Osteoblast (primary cell): ENCODE measurements at regions not wholly inside any gene's neighbourhood (a gene's known extent, or its start where the extent isn't known, plus 50 kb on each side); places are given as distances from the start of the nearest gene placed in this dataset.

Source experiments
- DNase-seq: peaks from one replicate; pipeline ENCODE4 v3.0.0; 2011; ENCODE audit warnings: low spot score, mixed read lengths; ENCODE audit not compliant: insufficient read length; ENCODE audit errors: missing footprints
- H2AFZ ChIP-seq: 2 replicates; pipeline ENCODE4 v1.6.0; 2011; ENCODE audit warnings: mild to moderate bottlenecking, low read length
- H3K27ac ChIP-seq: 2 replicates; pipeline ENCODE4 v1.5.1; 2011; ENCODE audit warnings: mild to moderate bottlenecking, low read depth, low read length, moderate library complexity
- H3K27me3 ChIP-seq: 2 replicates; pipeline ENCODE4 v1.6.0; 2012; ENCODE audit warnings: mild to moderate bottlenecking, control low read depth, inconsistent platforms, low read length, moderate library complexity; ENCODE audit not compliant: insufficient read depth
- H3K36me3 ChIP-seq: 2 replicates; pipeline ENCODE4 v1.5.1; 2011; ENCODE audit warnings: mild to moderate bottlenecking, low read length, control low read depth, moderate library complexity; ENCODE audit not compliant: insufficient read depth
- H3K4me1 ChIP-seq: 2 replicates; pipeline ENCODE4 v1.5.1; 2011; ENCODE audit warnings: mild to moderate bottlenecking, low read length, control low read depth, moderate library complexity; ENCODE audit not compliant: insufficient read depth
- H3K4me2 ChIP-seq: 2 replicates; pipeline ENCODE4 v1.6.0; 2011; ENCODE audit warnings: mild to moderate bottlenecking, low read length; ENCODE audit not compliant: insufficient read depth
- H3K4me3 ChIP-seq: fragments of 200-600 bp; sonication (generic); 3 replicates; pipeline ENCODE4 v1.5.1; 2012; ENCODE audit warnings: mild to moderate bottlenecking, low read length, inconsistent platforms; ENCODE audit not compliant: insufficient read depth
- H3K79me2 ChIP-seq: 2 replicates; pipeline ENCODE4 v1.6.0; 2012; ENCODE audit warnings: mild to moderate bottlenecking, low read length, control low read depth, inconsistent platforms; ENCODE audit not compliant: insufficient read depth
- H3K9me3 ChIP-seq: 2 replicates; pipeline ENCODE4 v1.5.1; 2011; ENCODE audit warnings: low read depth, low read length, control low read depth
- H4K20me1 ChIP-seq: 2 replicates; pipeline ENCODE4 v1.6.0; 2012; ENCODE audit warnings: mild to moderate bottlenecking, low read length, control low read depth; ENCODE audit not compliant: insufficient read depth
- TF ChIP-seq, protein P1 (sequence below): IDR thresholded peaks from 2 replicates; pipeline ENCODE4 v1.5.1; 2011; ENCODE audit warnings: mild to moderate bottlenecking, low read depth, low read length, moderate library complexity; ENCODE audit errors: extremely low read depth

DNA sequence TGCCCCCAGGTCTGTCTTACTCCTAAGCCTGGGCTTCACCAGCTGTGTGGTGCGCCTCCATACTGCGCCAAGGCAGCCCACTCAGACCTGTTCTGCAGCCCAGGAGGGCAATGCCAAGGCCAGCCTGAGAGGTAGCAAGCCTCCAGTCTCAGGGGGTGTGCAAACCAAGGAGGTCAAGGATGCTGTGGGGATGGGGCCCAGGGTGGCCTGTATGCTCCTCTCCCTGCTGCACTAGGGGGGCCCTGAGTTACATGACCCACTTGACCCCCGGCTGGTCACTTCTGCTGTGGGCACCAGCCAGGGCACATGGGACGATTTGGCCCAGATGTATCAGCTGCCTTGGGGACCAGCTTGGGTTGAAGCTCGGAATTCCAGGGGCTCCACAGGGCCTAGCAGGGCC, 70.0 kb upstream of the SLC6A6 start:
- TF ChIP-seq, protein P1, sequence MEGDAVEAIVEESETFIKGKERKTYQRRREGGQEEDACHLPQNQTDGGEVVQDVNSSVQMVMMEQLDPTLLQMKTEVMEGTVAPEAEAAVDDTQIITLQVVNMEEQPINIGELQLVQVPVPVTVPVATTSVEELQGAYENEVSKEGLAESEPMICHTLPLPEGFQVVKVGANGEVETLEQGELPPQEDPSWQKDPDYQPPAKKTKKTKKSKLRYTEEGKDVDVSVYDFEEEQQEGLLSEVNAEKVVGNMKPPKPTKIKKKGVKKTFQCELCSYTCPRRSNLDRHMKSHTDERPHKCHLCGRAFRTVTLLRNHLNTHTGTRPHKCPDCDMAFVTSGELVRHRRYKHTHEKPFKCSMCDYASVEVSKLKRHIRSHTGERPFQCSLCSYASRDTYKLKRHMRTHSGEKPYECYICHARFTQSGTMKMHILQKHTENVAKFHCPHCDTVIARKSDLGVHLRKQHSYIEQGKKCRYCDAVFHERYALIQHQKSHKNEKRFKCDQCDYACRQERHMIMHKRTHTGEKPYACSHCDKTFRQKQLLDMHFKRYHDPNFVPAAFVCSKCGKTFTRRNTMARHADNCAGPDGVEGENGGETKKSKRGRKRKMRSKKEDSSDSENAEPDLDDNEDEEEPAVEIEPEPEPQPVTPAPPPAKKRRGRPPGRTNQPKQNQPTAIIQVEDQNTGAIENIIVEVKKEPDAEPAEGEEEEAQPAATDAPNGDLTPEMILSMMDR = no peak
- Histone ChIP-seq H3K79me2 (no peaks in the 10 kb centered on the region), H4K20me1 (no peaks in the 10 kb centered on the region), H3K9me3 (no peaks in the 10 kb centered on the region), H3K27me3 (peaks cover 9% of the 10 kb centered on the region), H3K36me3 (no peaks in the 10 kb centered on the region), H3K4me3 (no peak overlapping the region), H2AFZ (no peak overlapping the region), H3K4me2 (no peak overlapping the region), H3K4me1 (peaks cover 3% of the 10 kb centered on the region), H3K27ac (no peak overlapping the region)
- DNase-seq = no peak

DNA sequence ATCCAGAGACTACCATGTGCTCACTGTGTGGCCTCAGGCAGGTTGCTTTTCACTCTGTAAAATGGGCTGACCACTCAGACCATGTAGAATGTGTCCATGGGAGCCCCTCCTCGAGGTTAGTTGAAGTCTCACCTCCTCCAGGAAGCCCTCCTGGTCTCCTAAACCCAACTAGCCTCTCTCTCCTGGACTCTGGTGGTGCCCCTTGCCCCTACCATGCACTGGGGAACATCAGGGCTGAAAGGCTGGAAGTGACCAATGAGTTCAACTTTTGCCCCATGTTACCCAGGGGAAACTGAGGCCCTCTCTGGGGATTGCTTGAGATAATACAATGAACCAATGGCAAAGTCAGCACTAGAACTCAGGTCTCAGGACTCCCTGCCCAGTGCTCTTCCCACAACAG, 69.2 kb upstream of the SLC6A6 start:
- H3K9me3 ChIP-seq = no peaks in the 10 kb centered on the region
- H2AFZ ChIP-seq = no peak overlapping the region
- H3K79me2 ChIP-seq = no peaks in the 10 kb centered on the region
- TF ChIP-seq, protein P1 = no peak
- H3K27me3 ChIP-seq = peaks cover 14% of the 10 kb centered on the region
- H3K4me3 ChIP-seq = no peak overlapping the region
- no peak for DNase-seq
- no peak overlapping the region for H3K4me2 ChIP-seq
- no peaks in the 10 kb centered on the region for H4K20me1 ChIP-seq
- H3K36me3 ChIP-seq = no peaks in the 10 kb centered on the region
- H3K27ac ChIP-seq = no peak overlapping the region
- peaks cover 3% of the 10 kb centered on the region for H3K4me1 ChIP-seq

DNA sequence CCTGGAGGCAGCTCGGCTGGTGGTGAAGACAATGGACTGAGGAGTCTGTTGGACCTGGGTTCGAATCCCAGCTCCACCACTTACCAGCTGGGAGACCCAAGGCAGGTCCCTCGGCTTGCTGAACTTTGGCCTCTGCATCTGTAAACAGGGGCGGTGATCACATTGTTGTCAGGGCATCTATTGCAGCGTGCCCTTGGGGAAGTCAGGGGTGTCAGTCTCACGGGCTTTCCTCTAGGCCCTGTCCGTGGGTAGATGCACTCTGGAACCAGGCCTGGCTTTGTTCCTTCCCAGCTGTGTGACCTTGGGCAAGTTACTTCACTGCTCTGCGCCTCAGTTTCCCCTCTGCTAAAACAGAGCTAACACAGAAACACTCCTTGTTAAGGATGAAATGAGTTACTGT, 68.8 kb upstream of the SLC6A6 start:
- no peaks in the 10 kb centered on the region for H4K20me1 ChIP-seq

DNA sequence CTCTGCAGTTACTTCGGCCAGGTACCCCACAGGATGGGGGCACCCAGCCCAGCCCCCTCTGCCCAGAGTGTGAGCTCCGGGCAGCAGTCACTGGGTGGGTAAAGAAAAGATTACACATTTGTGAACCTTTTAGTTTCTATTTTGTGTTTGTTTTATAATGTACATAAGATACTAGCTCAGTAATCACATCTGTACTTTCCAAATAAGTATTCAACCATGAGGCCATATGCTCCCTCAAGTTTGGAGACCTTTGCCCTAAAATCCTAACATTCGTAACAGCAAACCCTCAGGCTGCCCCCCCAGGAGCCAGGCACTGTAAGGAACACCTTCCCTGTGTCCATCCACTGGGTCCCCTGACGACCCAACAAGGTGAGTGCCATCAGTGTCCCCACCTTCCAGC, 68.3 kb upstream of the SLC6A6 start:
- Histone ChIP-seq H4K20me1 (no peaks in the 10 kb centered on the region), H3K36me3 (no peaks in the 10 kb centered on the region), H3K4me2 (no peak overlapping the region), H3K9me3 (no peaks in the 10 kb centered on the region), H3K4me3 (no peak overlapping the region), H3K27me3 (peaks cover 14% of the 10 kb centered on the region), H3K27ac (no peak overlapping the region), H2AFZ (no peak overlapping the region), H3K4me1 (peaks cover 3% of the 10 kb centered on the region), H3K79me2 (no peaks in the 10 kb centered on the region)
- TF ChIP-seq, protein P1 = no peak
- DNase-seq = no peak

More for the DNA sequence above, 68.8 kb upstream of the SLC6A6 start:
- TF ChIP-seq, protein P1 = no peak
- Histone ChIP-seq H3K9me3 (no peaks in the 10 kb centered on the region), H3K27me3 (peaks cover 14% of the 10 kb centered on the region), H3K27ac (no peak overlapping the region), H3K79me2 (no peaks in the 10 kb centered on the region), H3K4me2 (no peak overlapping the region), H2AFZ (no peak overlapping the region), H3K4me3 (no peak overlapping the region), H3K36me3 (no peaks in the 10 kb centered on the region), H3K4me1 (peaks cover 3% of the 10 kb centered on the region)
- DNase-seq = no peak
